ENCODE measurements at regions not wholly inside any gene's neighbourhood (a gene's known extent, or its start where the extent isn't known, plus 50 kb on each side); places are given as distances from the start of the nearest gene placed in this dataset.

- TF ChIP-seq CTCF (IDR thresholded peaks at IDR 0.05) (no peak), POLR2A (IDR thresholded peaks at IDR 0.05) (no peak), POLR2AphosphoS5 (IDR thresholded peaks at IDR 0.05; ENCODE audit: insufficient read depth in 1 of 2, low read depth in 1 of 2) (no peak)
These were observed 309.3 kb downstream of the DOCK8 start for GRCh38 chr9:524008-524407.
